Activated CD4-positive, alpha-beta T cell treated with anti-CD3 and anti-CD28 coated beads for 36 hours (primary cell): ENCODE measurements at regions not wholly inside any gene's neighbourhood (a gene's known extent, or its start where the extent isn't known, plus 50 kb on each side); places are given as distances from the start of the nearest gene placed in this dataset.

Experiments used
- ATAC-seq: fragments of 200-7000 bp; cut with Tn5 transposase; one replicate; pipeline ENCODE4 v1.10.0; 2021; ENCODE audit warnings: mild to moderate bottlenecking, moderate library complexity
- CTCF ChIA-PET: fragments of 350-600 bp; sonication (Branson Sonifier 250); formaldehyde crosslinking; loops from one replicate; lab custom pipeline; 2021; ENCODE audit warnings: antibody characterized with exemption; lab: Charles Lee
- POLR2A ChIA-PET: fragments of 350-600 bp; sonication (Branson Sonifier 250); formaldehyde crosslinking; loops from one replicate; lab custom pipeline; 2021; ENCODE audit warnings: antibody characterized with exemption, inconsistent platforms; lab: Charles Lee
- DNase-seq: peaks from one replicate; pipeline ENCODE4 v3.0.0-alpha.2; 2020
- H3K27ac Mint-ChIP-seq: one replicate; pipeline ENCODE4 v1.8.0; 2021; ENCODE audit warnings: mixed read lengths
- H3K27me3 Mint-ChIP-seq: one replicate; pipeline ENCODE4 v1.8.0; 2021; ENCODE audit warnings: mixed read lengths
- H3K36me3 Mint-ChIP-seq: one replicate; pipeline ENCODE4 v1.8.0; 2021; ENCODE audit warnings: low read depth, mixed read lengths
- H3K4me1 Mint-ChIP-seq: one replicate; pipeline ENCODE4 v1.8.0; 2021; ENCODE audit warnings: mixed read lengths
- H3K4me3 Mint-ChIP-seq: one replicate; pipeline ENCODE4 v1.8.0; 2021; ENCODE audit warnings: mild to moderate bottlenecking, moderate library complexity, mixed read lengths
- H3K9me3 Mint-ChIP-seq: one replicate; pipeline ENCODE4 v1.8.0; 2021; ENCODE audit warnings: low read depth, mixed read lengths
- intact Hi-C, 2 experiments: fragments of 100-400 bp; cut with DNase I in 1 of 2; cut with micrococcal nuclease in 1 of 2; formaldehyde crosslinking; loops; one replicate each; pipeline versions ENCODE4 v1.14.2 to v1.15.1; 2022 to 2024; cut with DNase I, micrococcal nuclease

GRCh38 chr10:4063717-4064116 lies 278.7 kb upstream of the KLF6 start:
- H3K27me3 Mint-ChIP-seq = no peaks in the 10 kb centered on the region
- POLR2A ChIA-PET = no interaction called here
- H3K27ac Mint-ChIP-seq = no peak overlapping the region
- CTCF ChIA-PET = interaction anchor here (0.6 kb wide), 1 partner anchor 12 kb away, joined by 3 read pairs; no protein-coding TSS in a partner anchor
- no peaks in the 10 kb centered on the region for H3K9me3 Mint-ChIP-seq
- no peak for ATAC-seq
- intact Hi-C loops = no loop called here
- no peak for DNase-seq
- H3K4me3 Mint-ChIP-seq = no peak overlapping the region
- peaks cover 26% of the 10 kb centered on the region for H3K4me1 Mint-ChIP-seq
- H3K36me3 Mint-ChIP-seq = no peaks in the 10 kb centered on the region

DNA sequence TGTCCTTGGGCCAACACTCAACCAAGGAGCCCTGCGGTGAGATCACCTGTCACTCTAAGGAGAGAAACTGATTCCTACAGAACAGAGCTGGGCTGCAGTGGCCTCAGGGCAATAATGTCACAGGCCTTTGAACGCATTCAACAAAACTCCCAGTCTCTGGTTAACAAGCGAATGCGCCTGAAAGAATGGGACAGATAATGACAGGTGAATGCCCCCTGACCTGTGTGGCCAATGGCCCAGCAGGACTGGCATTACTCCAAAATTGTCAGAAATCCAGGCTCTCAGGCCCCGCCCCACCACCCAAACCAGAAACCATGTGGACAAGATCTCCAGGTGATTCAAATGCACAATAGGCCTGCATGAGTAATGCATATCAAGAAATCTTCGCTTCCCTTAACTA lies 277.7 kb upstream of the KLF6 start:
- H3K36me3 Mint-ChIP-seq = no peaks in the 10 kb centered on the region
- ChIA-PET CTCF (no interaction called here), POLR2A (no interaction called here)
- intact Hi-C loops = no loop called here
- ATAC-seq = no peak
- no peak for DNase-seq
- no peaks in the 10 kb centered on the region for H3K9me3 Mint-ChIP-seq
- H3K27ac Mint-ChIP-seq = no peak overlapping the region
- no peak overlapping the region for H3K4me3 Mint-ChIP-seq
- no peaks in the 10 kb centered on the region for H3K27me3 Mint-ChIP-seq
- peaks cover 26% of the 10 kb centered on the region for H3K4me1 Mint-ChIP-seq

DNA sequence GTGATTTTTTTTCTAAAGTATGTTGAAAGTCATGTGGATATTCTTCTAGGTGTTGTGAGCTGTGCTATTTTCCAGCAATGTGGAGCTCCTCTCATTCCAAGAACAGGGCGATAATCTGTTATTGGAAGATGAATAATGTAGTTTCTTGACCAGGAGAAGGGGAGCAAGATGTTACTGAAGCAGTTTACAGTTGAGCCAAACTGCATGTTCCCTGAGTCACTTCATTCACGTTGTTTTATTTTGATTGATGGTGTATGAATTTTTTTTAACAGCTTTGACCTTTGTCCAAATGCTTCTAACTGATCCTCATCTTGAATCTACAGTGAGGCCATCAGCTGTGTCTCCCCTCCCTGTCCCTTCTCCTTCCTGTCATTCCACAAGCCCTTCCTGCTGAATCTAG lies 277.1 kb upstream of the KLF6 start:
- intact Hi-C loops = no loop called here
- ChIA-PET POLR2A (no interaction called here), CTCF (interaction anchor here (0.6 to 0.7 kb wide), 2 partner anchors 85 to 528 kb away, joined by 3 read pairs; no protein-coding TSS in a partner anchor)
- Mint-ChIP-seq H3K4me1 (peaks cover 26% of the 10 kb centered on the region), H3K27ac (no peak overlapping the region), H3K36me3 (no peaks in the 10 kb centered on the region), H3K4me3 (no peak overlapping the region), H3K9me3 (no peaks in the 10 kb centered on the region), H3K27me3 (no peaks in the 10 kb centered on the region)
- DNase-seq (no peak), ATAC-seq (no peak)

GRCh38 chr10:4061441-4061951 lies 276.5 kb upstream of the KLF6 start:
- peaks cover 22% of the 10 kb centered on the region for H3K4me1 Mint-ChIP-seq
- intact Hi-C loops = no loop called here
- H3K27me3 Mint-ChIP-seq = no peaks in the 10 kb centered on the region
- ChIA-PET POLR2A (no interaction called here), CTCF (interaction anchor here (0.6 to 0.7 kb wide), 2 partner anchors 84 to 527 kb away, joined by 3 read pairs; no protein-coding TSS in a partner anchor)
- no peak overlapping the region for H3K27ac Mint-ChIP-seq
- H3K9me3 Mint-ChIP-seq = no peaks in the 10 kb centered on the region
- no peak for ATAC-seq
- no peak overlapping the region for H3K4me3 Mint-ChIP-seq
- DNase-seq = no peak
- H3K36me3 Mint-ChIP-seq = no peaks in the 10 kb centered on the region

GRCh38 chr10:4059471-4060138 lies 274.6 kb upstream of the KLF6 start:
- CTCF ChIA-PET = interaction anchor here (0.5 to 1.2 kb wide), 4 partner anchors 9 to 696 kb away, joined by 3 to 4 read pairs (median 4); no protein-coding TSS in a partner anchor
- intact Hi-C loops = no loop called here
- Mint-ChIP-seq H3K27ac (no peak overlapping the region), H3K4me3 (no peak overlapping the region), H3K36me3 (no peaks in the 10 kb centered on the region), H3K4me1 (peaks cover 18% of the 10 kb centered on the region), H3K9me3 (no peaks in the 10 kb centered on the region), H3K27me3 (no peaks in the 10 kb centered on the region)
- DNase-seq (no peak), ATAC-seq (no peak)
- POLR2A ChIA-PET = interaction anchor here (0.6 kb wide), 1 partner anchor 209 kb away, joined by 3 read pairs; no protein-coding TSS in a partner anchor

DNA sequence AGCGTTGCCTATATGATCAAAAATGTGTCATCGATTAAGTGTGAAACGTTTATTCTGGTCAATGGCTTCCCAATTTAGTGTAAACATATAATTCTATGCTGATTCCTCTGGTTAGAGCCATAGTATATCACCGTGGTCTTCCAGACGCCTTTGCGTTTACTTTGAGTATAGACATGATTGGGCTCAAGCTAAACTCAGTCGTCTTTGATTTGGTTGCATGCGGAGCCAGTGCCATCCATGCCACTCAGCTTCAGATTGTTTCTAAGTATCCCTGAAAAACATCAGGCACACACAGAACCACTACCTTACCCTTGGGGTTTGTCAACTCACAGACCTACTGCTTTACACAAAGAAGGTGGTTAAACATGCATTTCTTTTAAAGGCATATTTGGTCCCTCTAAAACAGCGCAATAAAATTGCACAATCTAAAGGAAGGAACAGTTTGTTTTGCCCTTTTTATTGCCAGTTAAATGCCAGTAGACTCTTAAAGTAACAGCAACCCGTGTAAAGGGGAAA lies 273.6 kb upstream of the KLF6 start:
- DNase-seq (no peak), ATAC-seq (no peak)
- no peak overlapping the region for H3K27ac Mint-ChIP-seq
- H3K4me3 Mint-ChIP-seq = no peak overlapping the region
- ChIA-PET CTCF (no interaction called here), POLR2A (no interaction called here)
- no peaks in the 10 kb centered on the region for H3K36me3 Mint-ChIP-seq
- H3K27me3 Mint-ChIP-seq = no peaks in the 10 kb centered on the region
- intact Hi-C loops = no loop called here
- H3K4me1 Mint-ChIP-seq = peaks cover 18% of the 10 kb centered on the region
- no peaks in the 10 kb centered on the region for H3K9me3 Mint-ChIP-seq

- H3K9me3 Mint-ChIP-seq = no peaks in the 10 kb centered on the region
- CTCF ChIA-PET = no interaction called here
- DNase-seq (no peak), ATAC-seq (no peak)
- H3K4me1 Mint-ChIP-seq = peaks cover 18% of the 10 kb centered on the region
- no peak overlapping the region for H3K4me3 Mint-ChIP-seq
- POLR2A ChIA-PET = interaction anchor here (0.6 kb wide), 1 partner anchor 74 kb away, joined by 5 read pairs; no protein-coding TSS in a partner anchor
- no peaks in the 10 kb centered on the region for H3K27me3 Mint-ChIP-seq
- H3K36me3 Mint-ChIP-seq = no peaks in the 10 kb centered on the region
- no peak overlapping the region for H3K27ac Mint-ChIP-seq
- intact Hi-C loops = no loop called here
Measured at GRCh38 chr10:4057725-4058513, 272.9 kb upstream of the KLF6 start.

DNA sequence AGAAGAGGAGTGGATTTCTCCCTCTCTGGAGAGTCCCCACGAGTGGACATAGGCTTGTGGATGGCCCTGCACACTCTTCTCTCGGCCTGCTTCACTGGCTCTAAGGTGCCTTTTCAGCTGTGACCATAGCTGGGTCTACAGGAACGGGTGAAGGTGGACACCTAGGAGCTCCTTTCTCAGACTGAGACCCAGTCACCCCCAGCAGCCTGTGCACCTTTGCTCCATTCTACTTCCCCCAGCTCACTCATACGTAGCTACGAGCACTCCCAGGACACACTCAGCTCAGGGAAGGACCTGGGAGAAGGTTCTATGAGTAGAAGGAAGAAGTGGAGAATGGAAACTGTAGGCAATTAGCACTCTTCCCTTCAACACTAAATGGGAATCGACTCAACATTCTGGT lies 272.0 kb upstream of the KLF6 start:
- no peak for DNase-seq
- no peaks in the 10 kb centered on the region for H3K27me3 Mint-ChIP-seq
- no peaks in the 10 kb centered on the region for H3K36me3 Mint-ChIP-seq
- H3K4me1 Mint-ChIP-seq = peaks cover 18% of the 10 kb centered on the region
- no peak overlapping the region for H3K27ac Mint-ChIP-seq
- intact Hi-C loops = no loop called here
- no peak for ATAC-seq
- POLR2A ChIA-PET = interaction anchor here (0.6 kb wide), 1 partner anchor 75 kb away, joined by 5 read pairs; no protein-coding TSS in a partner anchor
- CTCF ChIA-PET = interaction anchor here (1.2 kb wide), 1 partner anchor 13 kb away, joined by 3 read pairs; no protein-coding TSS in a partner anchor
- no peaks in the 10 kb centered on the region for H3K9me3 Mint-ChIP-seq
- H3K4me3 Mint-ChIP-seq = no peak overlapping the region

- Mint-ChIP-seq H3K27ac (no peak overlapping the region), H3K4me1 (peaks cover 7% of the 10 kb centered on the region), H3K9me3 (no peaks in the 10 kb centered on the region), H3K27me3 (no peaks in the 10 kb centered on the region), H3K4me3 (no peak overlapping the region), H3K36me3 (no peaks in the 10 kb centered on the region)
- no peak for DNase-seq
- intact Hi-C loops = no loop called here
- ChIA-PET POLR2A (no interaction called here), CTCF (interaction anchor here (0.6 kb wide), 1 partner anchor 13 kb away, joined by 4 read pairs; no protein-coding TSS in a partner anchor)
- ATAC-seq = no peak
Measured at GRCh38 chr10:4054656-4055435, 269.8 kb upstream of the KLF6 start.

GRCh38 chr10:4053940-4054339 lies 268.9 kb upstream of the KLF6 start:
- no peaks in the 10 kb centered on the region for H3K27me3 Mint-ChIP-seq
- ATAC-seq = no peak
- ChIA-PET CTCF (interaction anchor here (0.7 kb wide), 1 partner anchor 155 kb away, joined by 4 read pairs; no protein-coding TSS in a partner anchor), POLR2A (no interaction called here)
- H3K9me3 Mint-ChIP-seq = no peaks in the 10 kb centered on the region
- no peak overlapping the region for H3K4me3 Mint-ChIP-seq
- no peaks in the 10 kb centered on the region for H3K36me3 Mint-ChIP-seq
- intact Hi-C loops = no loop called here
- DNase-seq = no peak
- H3K27ac Mint-ChIP-seq = no peak overlapping the region
- peaks cover 3% of the 10 kb centered on the region for H3K4me1 Mint-ChIP-seq
